Left ventricle myocardium superior (tissue), 1 donor: ENCODE measurements at regions not wholly inside any gene's neighbourhood (a gene's known extent, or its start where the extent isn't known, plus 50 kb on each side); places are given as distances from the start of the nearest gene placed in this dataset.
A peak's percentile ranks its signal among the peaks of the same experiment; 100 is the strongest.

Source experiments
- ATAC-seq: fragments of 200-7000 bp; cut with Tn5 transposase; one replicate; pipeline ENCODE4 v1.9.1; 2020; ENCODE audit warnings: mild to moderate bottlenecking, moderate library complexity
- DNase-seq: peaks from one replicate; pipeline ENCODE4 v3.0.0-alpha.2; 2020
- intact Hi-C: fragments of 100-400 bp; cut with micrococcal nuclease; formaldehyde crosslinking; loops from one replicate; pipeline ENCODE4 v1.11.0; 2022
- donor health status: DM: no; HTN: yes; CAD: no; lungs with severe emphysema.

DNA sequence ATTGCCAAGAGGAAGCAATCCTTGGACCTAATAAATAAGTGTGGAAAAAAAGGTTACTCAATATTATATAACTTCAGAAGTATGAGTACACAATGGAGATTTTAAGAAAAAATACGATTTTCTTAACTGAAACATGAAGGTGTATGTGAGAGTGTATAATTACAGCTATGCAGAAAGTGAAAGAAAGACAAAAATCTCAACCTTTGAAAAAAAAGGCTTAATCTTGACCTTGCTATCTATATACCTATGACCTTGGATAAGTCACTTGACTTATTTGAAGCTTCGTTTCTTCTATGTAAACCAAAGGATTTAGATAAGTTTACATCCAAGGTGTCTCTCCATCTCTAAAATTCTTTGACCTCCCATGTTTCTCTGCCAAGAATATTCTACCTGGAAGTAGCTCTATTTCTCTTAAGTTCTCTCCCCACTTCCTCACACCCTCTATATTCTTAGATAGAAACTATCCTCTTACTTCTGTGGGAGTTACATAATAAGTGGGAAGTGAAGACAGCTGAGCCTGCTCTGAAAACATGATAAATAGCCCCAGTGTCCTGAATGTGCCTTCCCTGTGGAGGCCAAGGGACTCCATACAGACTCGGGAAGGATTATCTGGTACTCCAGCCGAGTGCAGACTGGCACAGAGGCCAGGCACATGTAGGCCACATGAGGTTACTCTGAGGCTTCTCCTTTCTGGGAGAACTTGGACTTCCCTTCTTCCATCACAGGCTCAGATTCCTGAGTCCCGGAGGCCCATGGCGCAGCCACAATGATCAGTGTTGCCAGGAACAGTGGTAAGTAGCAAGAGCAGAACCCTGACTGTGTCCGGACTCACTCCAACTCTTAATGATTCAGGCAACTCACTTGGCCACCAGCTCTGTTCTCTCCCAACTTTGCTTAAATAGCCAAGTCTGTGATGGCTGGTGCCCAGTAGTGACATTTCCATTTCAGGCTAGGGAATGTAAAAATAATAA is 166.8 kb upstream of the COL8A1 start:
- intact Hi-C loops: no loop called here
- peak; percentile 60 for DNase-seq
- ATAC-seq: peak; percentile 90

DNA sequence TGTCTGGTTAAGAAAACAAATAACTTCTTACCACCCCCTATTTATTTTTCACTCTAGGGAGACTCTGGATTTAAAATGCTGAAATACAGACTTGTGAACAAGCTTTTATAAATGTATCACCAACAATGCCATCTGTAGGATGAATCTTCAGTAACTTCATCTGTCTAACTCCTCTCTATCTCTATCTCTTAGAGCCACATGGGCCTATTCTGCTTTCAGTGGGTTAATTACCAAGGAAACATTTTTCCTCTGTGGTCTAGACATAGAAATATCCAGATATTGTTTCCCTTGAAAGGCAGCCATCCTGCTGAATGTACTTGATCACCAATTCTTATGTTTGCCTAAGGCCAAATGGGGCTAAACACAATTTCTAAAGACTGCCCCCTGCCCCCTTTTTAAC is 167.6 kb upstream of the COL8A1 start:
- no peak for DNase-seq
- intact Hi-C loops: no loop called here
- ATAC-seq: no peak

DNA sequence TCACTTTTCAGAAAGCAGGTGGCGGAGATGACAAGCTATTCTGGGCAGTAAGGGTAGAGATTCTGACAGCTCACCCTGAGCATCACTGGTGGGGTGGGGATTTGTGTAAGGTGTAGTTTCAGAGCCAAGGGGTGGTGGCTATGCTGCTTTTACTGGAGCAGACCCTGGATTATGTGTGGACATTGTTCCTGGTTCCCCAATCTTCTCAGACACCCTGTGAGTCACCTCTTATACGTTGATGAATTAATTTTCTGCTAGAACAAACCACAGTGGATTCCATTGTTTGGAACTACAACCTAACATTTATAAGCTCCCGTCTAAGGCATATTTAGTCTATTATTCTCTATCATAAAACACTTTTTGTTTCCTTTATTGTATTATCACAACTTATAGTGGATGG is 169.5 kb upstream of the COL8A1 start:
- intact Hi-C loops: no loop called here
- ATAC-seq (no peak), DNase-seq (no peak)

GRCh38 chr3:99467420-99467819 is 171.0 kb upstream of the COL8A1 start:
- intact Hi-C loops: no loop called here
- ATAC-seq (no peak), DNase-seq (no peak)

GRCh38 chr3:99466331-99466730 is 172.1 kb upstream of the COL8A1 start:
- intact Hi-C loops: no loop called here
- DNase-seq: no peak
- ATAC-seq: no peak

GRCh38 chr3:99458013-99458412 is 180.4 kb upstream of the COL8A1 start:
- ATAC-seq: no peak
- intact Hi-C loops: no loop called here

DNA sequence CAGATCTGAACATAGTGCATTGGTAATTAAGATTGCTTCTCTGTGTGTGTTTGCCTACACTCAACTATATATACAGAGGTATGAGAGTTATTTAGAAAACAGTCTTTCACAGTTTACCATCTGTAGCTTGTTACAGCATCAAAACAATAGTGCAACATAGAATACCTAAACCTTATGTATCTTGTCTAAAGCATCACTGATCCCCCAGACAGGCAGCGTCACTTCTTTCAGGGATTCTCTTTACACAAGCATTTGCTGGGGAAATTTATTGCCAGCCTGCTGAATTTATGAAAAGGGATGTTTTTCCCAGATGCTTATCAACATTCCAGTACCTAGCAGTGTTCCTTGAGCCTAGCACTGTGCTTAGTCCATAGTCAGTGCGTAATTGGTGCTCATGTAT is 195.8 kb upstream of the COL8A1 start:
- ATAC-seq: no peak
- DNase-seq: no peak
- intact Hi-C loops: no loop called here

More at GRCh38 chr3:99458013-99458412, 180.4 kb upstream of the COL8A1 start:
- DNase-seq: no peak

- ATAC-seq: peak; percentile 78
- intact Hi-C loops: no loop called here
- no peak for DNase-seq
Measured at GRCh38 chr3:99439892-99440291, 198.5 kb upstream of the COL8A1 start.

DNA sequence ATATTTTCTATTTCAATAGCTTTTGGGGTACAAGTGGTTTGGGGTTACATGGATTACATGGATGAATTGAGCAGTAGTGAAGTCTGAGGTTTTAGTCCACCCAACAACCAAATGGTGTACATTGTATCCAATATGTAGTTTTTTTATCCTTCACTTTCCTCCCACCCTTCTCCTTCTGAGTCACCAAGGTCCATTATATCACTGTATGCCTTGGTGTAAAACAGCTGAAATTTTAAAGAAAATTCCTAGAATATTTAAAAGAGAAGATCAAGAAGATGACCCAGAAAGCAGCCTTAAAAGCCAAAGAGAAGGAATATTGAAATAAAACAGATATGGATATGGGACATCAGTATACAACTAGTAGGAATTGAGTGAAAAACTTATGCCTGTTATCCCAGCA is 204.2 kb upstream of the COL8A1 start:
- ATAC-seq (no peak), DNase-seq (no peak)
- intact Hi-C loops: no loop called here

DNA sequence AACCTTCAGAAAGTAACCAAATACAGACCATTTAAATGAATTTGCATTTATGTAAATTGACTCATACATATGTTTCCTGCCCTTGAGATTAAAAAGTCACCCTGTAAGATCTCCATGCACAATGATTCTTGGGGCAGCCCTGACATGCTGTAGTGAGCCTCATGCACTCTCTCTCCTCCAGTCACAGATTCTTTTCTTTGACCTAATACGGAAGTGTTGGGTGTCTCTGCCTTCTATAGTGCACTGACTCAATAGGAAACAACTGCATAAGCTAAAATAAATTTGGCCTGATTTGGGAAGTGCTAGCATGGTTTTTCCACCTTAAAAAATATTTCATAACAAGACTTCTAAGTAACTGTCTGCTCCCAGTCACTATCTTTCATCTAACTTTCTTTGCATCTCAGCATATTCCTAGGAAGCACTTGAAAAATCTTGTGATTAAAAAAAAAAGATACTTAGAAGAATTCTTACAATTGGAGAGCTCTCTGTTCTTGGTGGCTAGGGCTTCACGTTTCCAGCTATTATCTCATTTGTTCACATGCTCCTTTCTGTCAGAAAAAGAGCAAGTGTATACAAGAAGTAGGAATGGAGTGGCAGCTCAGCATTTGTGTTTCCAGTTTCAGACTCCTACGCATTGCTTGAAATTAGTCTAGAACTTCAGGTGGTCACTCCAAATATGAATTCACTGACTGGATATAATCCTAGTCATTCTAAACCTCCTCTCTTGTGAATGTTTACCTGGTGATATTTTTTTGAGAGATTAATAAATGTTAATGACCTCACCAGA is 207.9 kb upstream of the COL8A1 start:
- intact Hi-C loops: no loop called here
- no peak for ATAC-seq
- no peak for DNase-seq

GRCh38 chr3:99429502-99429901 is 208.9 kb upstream of the COL8A1 start:
- intact Hi-C loops: no loop called here
- DNase-seq: no peak
- ATAC-seq: no peak

GRCh38 chr3:99425930-99426329 is 212.5 kb upstream of the COL8A1 start:
- intact Hi-C loops: no loop called here
- no peak for ATAC-seq
- DNase-seq: no peak

DNA sequence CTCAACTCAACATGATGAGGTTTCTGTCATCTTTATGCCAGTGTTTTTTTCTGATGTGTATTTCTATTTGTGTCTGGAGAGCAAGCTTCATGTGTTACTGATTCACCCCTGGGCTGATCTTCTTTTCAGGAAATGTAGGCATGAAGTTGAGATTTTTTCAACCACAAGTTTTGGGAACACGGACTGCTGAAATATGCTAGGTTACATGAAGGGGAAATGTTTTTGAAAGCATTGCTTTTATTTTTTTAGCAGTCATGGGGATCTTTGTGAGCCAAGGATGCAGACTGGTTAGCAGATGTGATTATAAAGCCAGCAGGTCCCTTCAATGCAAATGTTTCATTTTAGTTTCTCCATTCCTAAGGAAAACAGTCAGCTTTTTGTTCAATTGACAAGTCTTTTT is 219.3 kb upstream of the COL8A1 start:
- intact Hi-C loops: no loop called here
- DNase-seq: no peak
- ATAC-seq: no peak

DNA sequence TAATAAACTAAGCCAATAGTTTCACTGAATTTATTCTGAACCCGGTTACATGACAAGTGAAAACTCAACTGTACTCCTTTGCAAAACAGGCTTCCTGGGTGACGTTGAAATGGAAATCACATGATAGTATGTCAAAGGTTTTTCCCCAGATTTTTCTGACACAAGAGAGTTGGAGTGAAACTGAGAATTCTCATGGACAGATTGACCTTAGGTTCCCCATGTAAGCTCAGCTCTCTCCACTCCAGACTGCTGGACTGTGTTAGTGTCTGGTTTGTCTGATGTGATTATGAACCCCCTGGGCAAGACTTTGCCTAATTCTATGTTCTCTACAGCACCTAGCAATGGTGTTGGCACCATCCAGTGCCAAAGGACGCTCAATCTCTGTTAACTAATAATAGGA is 219.7 kb upstream of the COL8A1 start:
- ATAC-seq (no peak), DNase-seq (no peak)
- intact Hi-C loops: no loop called here

GRCh38 chr3:99418209-99418635 is 220.2 kb upstream of the COL8A1 start:
- DNase-seq: no peak

DNA sequence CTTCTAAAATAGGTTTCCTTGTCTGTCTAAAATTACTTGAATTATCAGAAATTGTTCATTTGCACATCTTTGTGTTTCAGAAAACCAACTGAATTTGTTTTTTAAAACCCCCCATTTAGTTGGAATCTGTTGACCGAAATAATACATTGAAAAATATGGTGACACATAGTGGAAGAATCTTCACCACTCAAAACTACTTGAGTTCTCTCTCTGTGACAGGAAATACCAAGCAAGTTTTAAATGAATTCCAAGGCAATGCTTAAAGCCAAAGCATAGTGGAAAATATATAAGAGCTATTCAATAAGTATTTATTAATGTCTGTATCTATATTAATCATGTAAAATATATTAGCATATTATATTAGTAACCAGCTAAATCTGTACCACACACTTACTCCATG is 224.9 kb upstream of the COL8A1 start:
- no peak for DNase-seq
- ATAC-seq: no peak
- intact Hi-C loops: no loop called here

More at GRCh38 chr3:99418209-99418635, 220.2 kb upstream of the COL8A1 start:
- no peak for ATAC-seq
- intact Hi-C loops: no loop called here

DNA sequence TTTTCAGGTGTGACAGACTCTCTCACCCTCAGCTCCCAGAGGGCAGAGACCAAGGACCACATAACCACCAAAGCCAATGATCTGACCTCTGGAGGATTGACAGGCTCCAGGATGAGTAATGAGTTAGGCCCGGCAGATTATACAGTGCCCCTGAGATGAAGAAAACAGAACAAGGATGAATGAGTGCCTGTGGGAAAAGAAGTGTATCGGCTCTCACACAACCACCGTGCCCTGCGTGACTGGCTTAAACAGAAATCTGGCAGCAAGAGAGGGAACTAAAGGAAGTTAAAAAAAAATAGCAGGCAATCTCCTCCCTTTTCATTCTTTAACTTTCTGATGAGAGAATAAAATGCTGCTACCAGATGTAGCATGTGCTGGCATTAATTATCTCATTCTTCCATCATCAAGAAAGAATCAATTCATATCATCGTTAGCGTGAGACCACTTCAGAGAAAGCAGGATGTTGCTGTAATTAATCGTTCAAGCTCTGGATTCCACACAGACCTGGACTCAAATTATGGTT is 227.5 kb upstream of the COL8A1 start:
- intact Hi-C loops: no loop called here
- DNase-seq (no peak), ATAC-seq (no peak)

DNA sequence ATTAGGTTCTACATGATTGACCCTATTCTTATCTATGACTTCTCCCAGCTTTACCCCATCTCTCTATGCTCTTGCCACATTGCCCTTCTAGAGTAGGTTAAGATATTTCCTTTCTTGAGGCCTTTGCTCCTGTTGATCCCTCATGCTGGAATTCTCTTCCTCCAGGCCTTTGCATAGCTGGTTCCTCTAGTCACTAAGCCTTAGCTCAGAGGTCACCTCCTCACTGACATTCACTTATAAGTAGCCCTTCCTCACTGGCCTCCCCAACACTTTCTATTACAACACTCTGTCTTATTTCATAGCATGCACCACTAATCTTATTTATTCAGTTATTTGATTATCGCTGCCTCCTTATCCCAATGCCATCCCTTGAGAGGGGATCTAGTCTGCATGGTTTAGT is 228.4 kb upstream of the COL8A1 start:
- ATAC-seq (no peak), DNase-seq (no peak)
- intact Hi-C loops: no loop called here

GRCh38 chr3:99407257-99407656 is 231.1 kb upstream of the COL8A1 start:
- intact Hi-C loops: no loop called here
- DNase-seq (no peak), ATAC-seq (no peak)

- intact Hi-C loops: no loop called here
- DNase-seq (no peak), ATAC-seq (no peak)
Measured at GRCh38 chr3:99402755-99403154, 235.6 kb upstream of the COL8A1 start.
